Astrocyte (in vitro differentiated cells and primary cell): ENCODE measurements at regions not wholly inside any gene's neighbourhood (a gene's known extent, or its start where the extent isn't known, plus 50 kb on each side); places are given as distances from the start of the nearest gene placed in this dataset.

Experiments
- EZH2 ChIP-seq: IDR thresholded peaks from 2 replicates; pipeline ENCODE4 v1.6.1; 2012; ENCODE audit warnings: mild to moderate bottlenecking, low read length, inconsistent platforms; ENCODE audit not compliant: insufficient read depth
- TF ChIP-seq, protein P1 (sequence below): IDR thresholded peaks from 2 replicates; pipeline ENCODE4 v1.5.1; 2011; ENCODE audit warnings: low read depth, mild to moderate bottlenecking, inconsistent platforms, low read length, moderate library complexity; ENCODE audit not compliant: insufficient read depth

DNA sequence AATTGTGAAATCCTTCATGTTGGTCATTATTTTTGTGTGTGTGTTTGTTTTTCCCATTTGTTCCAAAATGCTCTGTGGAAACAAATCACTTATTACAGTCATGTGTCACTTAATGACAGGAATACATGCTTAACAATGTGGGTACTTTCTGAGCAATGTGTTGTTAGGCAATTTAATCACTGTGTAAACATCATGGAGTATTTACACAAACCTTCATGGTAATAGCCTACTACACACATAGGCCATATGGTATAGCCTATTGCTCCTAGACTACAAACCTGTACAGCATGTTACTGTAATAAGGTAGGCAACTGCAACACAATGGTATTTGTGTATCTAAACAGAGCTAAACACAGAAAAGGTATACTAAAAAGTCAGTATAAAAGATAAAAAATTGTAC lies 388.9 kb upstream of the PPP1R2C start:
- TF ChIP-seq, protein P1, sequence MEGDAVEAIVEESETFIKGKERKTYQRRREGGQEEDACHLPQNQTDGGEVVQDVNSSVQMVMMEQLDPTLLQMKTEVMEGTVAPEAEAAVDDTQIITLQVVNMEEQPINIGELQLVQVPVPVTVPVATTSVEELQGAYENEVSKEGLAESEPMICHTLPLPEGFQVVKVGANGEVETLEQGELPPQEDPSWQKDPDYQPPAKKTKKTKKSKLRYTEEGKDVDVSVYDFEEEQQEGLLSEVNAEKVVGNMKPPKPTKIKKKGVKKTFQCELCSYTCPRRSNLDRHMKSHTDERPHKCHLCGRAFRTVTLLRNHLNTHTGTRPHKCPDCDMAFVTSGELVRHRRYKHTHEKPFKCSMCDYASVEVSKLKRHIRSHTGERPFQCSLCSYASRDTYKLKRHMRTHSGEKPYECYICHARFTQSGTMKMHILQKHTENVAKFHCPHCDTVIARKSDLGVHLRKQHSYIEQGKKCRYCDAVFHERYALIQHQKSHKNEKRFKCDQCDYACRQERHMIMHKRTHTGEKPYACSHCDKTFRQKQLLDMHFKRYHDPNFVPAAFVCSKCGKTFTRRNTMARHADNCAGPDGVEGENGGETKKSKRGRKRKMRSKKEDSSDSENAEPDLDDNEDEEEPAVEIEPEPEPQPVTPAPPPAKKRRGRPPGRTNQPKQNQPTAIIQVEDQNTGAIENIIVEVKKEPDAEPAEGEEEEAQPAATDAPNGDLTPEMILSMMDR: no peak
- TF ChIP-seq EZH2: no peak
